Tibial nerve (tissue), 3 donors: ENCODE measurements at regions not wholly inside any gene's neighbourhood (a gene's known extent, or its start where the extent isn't known, plus 50 kb on each side); places are given as distances from the start of the nearest gene placed in this dataset.
"Not testable (repeated sequence)": the region's sequence is repeated elsewhere in the genome, so short reads cannot be mapped to it uniquely, and the experiment has no call there.

ENCODE experiments used
- POLR2A ChIP-seq, 2 donors: fragments of 450-650 bp; IDR thresholded peaks; one replicate each; pipeline ENCODE4 v1.6.1; 2017; ENCODE audit warnings: antibody characterized with exemption in 2 of 2, mild to moderate bottlenecking in 2 of 2, moderate library complexity in 2 of 2
- TF ChIP-seq, protein P1 (sequence below), 5 experiments: fragments of 200-600 bp in 3 of 5; fragments of 450-650 bp in 2 of 5; sonication (generic) in 3 of 5; IDR thresholded peaks; one replicate each; pipeline ENCODE4 v1.5.1; 2016 to 2019; ENCODE audit warnings: antibody characterized with exemption in 5 of 5, mild to moderate bottlenecking in 3 of 5, moderate library complexity in 2 of 5

- TF ChIP-seq, protein P1, sequence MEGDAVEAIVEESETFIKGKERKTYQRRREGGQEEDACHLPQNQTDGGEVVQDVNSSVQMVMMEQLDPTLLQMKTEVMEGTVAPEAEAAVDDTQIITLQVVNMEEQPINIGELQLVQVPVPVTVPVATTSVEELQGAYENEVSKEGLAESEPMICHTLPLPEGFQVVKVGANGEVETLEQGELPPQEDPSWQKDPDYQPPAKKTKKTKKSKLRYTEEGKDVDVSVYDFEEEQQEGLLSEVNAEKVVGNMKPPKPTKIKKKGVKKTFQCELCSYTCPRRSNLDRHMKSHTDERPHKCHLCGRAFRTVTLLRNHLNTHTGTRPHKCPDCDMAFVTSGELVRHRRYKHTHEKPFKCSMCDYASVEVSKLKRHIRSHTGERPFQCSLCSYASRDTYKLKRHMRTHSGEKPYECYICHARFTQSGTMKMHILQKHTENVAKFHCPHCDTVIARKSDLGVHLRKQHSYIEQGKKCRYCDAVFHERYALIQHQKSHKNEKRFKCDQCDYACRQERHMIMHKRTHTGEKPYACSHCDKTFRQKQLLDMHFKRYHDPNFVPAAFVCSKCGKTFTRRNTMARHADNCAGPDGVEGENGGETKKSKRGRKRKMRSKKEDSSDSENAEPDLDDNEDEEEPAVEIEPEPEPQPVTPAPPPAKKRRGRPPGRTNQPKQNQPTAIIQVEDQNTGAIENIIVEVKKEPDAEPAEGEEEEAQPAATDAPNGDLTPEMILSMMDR (IDR thresholded peaks at IDR 0.05) = not testable (repeated sequence)
- TF ChIP-seq POLR2A (IDR thresholded peaks at IDR 0.05) = not testable (repeated sequence)
These were observed 55.6 kb upstream of the ARHGAP29 start for GRCh38 chr1:94292978-94293377.
